ENCODE measurements at regions not wholly inside any gene's neighbourhood (a gene's known extent, or its start where the extent isn't known, plus 50 kb on each side); places are given as distances from the start of the nearest gene placed in this dataset.

- Histone ChIP-seq H2AFZ (ENCODE audit: low read length) (no peak overlapping the region), H3K4me1 (ENCODE audit: insufficient read depth, low read length) (no peaks in the 10 kb centered on the region), H3K36me3 (replicated peaks in 1 of 2; ENCODE audit: control insufficient read depth in 1 of 2, insufficient read depth in 2 of 2, low read length in 2 of 2) (no peaks in the 10 kb centered on the region), H3K9ac (ENCODE audit: insufficient read depth, low read depth, low read length) (no peak overlapping the region), H4K20me1 (ENCODE audit: insufficient read depth, low read length) (no peaks in the 10 kb centered on the region), H3K27ac (ENCODE audit: extremely low read length, insufficient read depth, low read length) (no peak overlapping the region), H3K27me3 (ENCODE audit: control insufficient read depth in 1 of 2, insufficient read depth in 2 of 2, low read length in 2 of 2) (no peaks in the 10 kb centered on the region), H3K79me2 (ENCODE audit: insufficient read depth, low read length) (no peaks in the 10 kb centered on the region), H3K4me3 (replicated peaks in 1 of 3; ENCODE audit: insufficient read depth in 1 of 3, low read depth in 2 of 3, low read length in 3 of 3) (no peak overlapping the region), H3K9me3 (ENCODE audit: low read length) (no peaks in the 10 kb centered on the region), H3K4me2 (ENCODE audit: low read depth, low read length) (no peak overlapping the region)
- FAIRE-seq (no peak), ATAC-seq (no peak), DNase-seq (ENCODE audit: low spot score) (no peak)
- in situ Hi-C loops (cut with HindIII; ENCODE audit: extremely low pct_ligation_motif_present, low pct_unique_long_range_greater_than_20kb), result no loop called here
- TF ChIP-seq DR1 (CRISPR knock-in tag; IDR thresholded peaks at IDR 0.05), result no peak
- no peak for TF ChIP-seq TARDBP (CRISPR knock-in tag; IDR thresholded peaks at IDR 0.05)
- TF ChIP-seq MXD3 (CRISPR knock-in tag; IDR thresholded peaks at IDR 0.05), result no peak
- TF ChIP-seq HMG20A (CRISPR knock-in tag; IDR thresholded peaks at IDR 0.05; ENCODE audit: borderline replicate concordance), result no peak
- TF ChIP-seq ZNF501 (CRISPR knock-in tag; IDR thresholded peaks at IDR 0.05), result no peak
- TF ChIP-seq ZNF18 (CRISPR knock-in tag; IDR thresholded peaks at IDR 0.05; ENCODE audit: insufficient replicate concordance), result no peak
- ChIA-PET CTCF (ENCODE audit: low intra/inter-chr PET ratio, low total read pairs) (no interaction called here), POLR2A (no interaction called here)
- intact Hi-C loops (cut with micrococcal nuclease; ENCODE audit: unreplicated experiment), result no loop called here
- BruUV-seq (replicated peaks), result no TSS peak
- 17% methylated on average over 4 of the region's 4 CpGs for WGBS (ENCODE audit: low lambda C conversion rate)
Observed at GRCh38 chr3:5517921-5518320, 330.4 kb downstream of the EDEM1 start.

- H3K79me2 ChIP-seq (ENCODE audit: insufficient read depth, low read length), result no peaks in the 10 kb centered on the region
- no peak overlapping the region for H3K27ac ChIP-seq (ENCODE audit: extremely low read length, insufficient read depth, low read length)
- H3K9ac ChIP-seq (ENCODE audit: insufficient read depth, low read depth, low read length), result no peak overlapping the region
- DNase-seq (ENCODE audit: low spot score) (no peak), FAIRE-seq (no peak), ATAC-seq (no peak)
- no peaks in the 10 kb centered on the region for H3K4me1 ChIP-seq (ENCODE audit: insufficient read depth, low read length)
- no TSS peak for BruUV-seq (replicated peaks)
- no peak overlapping the region for H3K4me3 ChIP-seq (replicated peaks in 1 of 3; ENCODE audit: insufficient read depth in 1 of 3, low read depth in 2 of 3, low read length in 3 of 3)
- no peak overlapping the region for H2AFZ ChIP-seq (ENCODE audit: low read length)
- ChIA-PET CTCF (ENCODE audit: low intra/inter-chr PET ratio, low total read pairs) (no interaction called here), POLR2A (no interaction called here)
- no peaks in the 10 kb centered on the region for H4K20me1 ChIP-seq (ENCODE audit: insufficient read depth, low read length)
- WGBS (ENCODE audit: low lambda C conversion rate), result 10% methylated on average over 5 of the region's 5 CpGs
- no peaks in the 10 kb centered on the region for H3K9me3 ChIP-seq (ENCODE audit: low read length)
- no peaks in the 10 kb centered on the region for H3K36me3 ChIP-seq (replicated peaks in 1 of 2; ENCODE audit: control insufficient read depth in 1 of 2, insufficient read depth in 2 of 2, low read length in 2 of 2)
- no peak overlapping the region for H3K4me2 ChIP-seq (ENCODE audit: low read depth, low read length)
- H3K27me3 ChIP-seq (ENCODE audit: control insufficient read depth in 1 of 2, insufficient read depth in 2 of 2, low read length in 2 of 2), result no peaks in the 10 kb centered on the region
- in situ Hi-C loops (cut with HindIII; ENCODE audit: extremely low pct_ligation_motif_present, low pct_unique_long_range_greater_than_20kb) (no loop called here), intact Hi-C loops (cut with micrococcal nuclease; ENCODE audit: unreplicated experiment) (no loop called here)
- TF ChIP-seq ZNF235 (CRISPR knock-in tag; IDR thresholded peaks at IDR 0.05; ENCODE audit: borderline replicate concordance) (no peak), TFAP4 (IDR thresholded peaks at IDR 0.05; ENCODE audit: borderline replicate concordance, low read depth) (no peak), ELK4 (CRISPR knock-in tag; IDR thresholded peaks at IDR 0.05; ENCODE audit: borderline replicate concordance) (no peak), ZFX (CRISPR knock-in tag; IDR thresholded peaks at IDR 0.05; ENCODE audit: low read depth) (no peak), SIX1 (CRISPR knock-in tag; IDR thresholded peaks at IDR 0.05; ENCODE audit: borderline replicate concordance) (no peak), ETV5 (CRISPR knock-in tag; IDR thresholded peaks at IDR 0.05; ENCODE audit: borderline replicate concordance) (no peak), ZBTB10 (CRISPR knock-in tag; IDR thresholded peaks at IDR 0.05; ENCODE audit: borderline replicate concordance) (no peak)
Observed at GRCh38 chr3:5520237-5520636, 332.7 kb downstream of the EDEM1 start.
